22Rv1 (cell line): ENCODE measurements at regions not wholly inside any gene's neighbourhood (a gene's known extent, or its start where the extent isn't known, plus 50 kb on each side); places are given as distances from the start of the nearest gene placed in this dataset.

ENCODE experiments used
- H3K27ac ChIP-seq: fragments of 450-650 bp; 2 replicates; pipeline ENCODE4 v1.5.1; 2017
- CTCF ChIP-seq: fragments of 450-650 bp; IDR thresholded peaks from 2 replicates; pipeline ENCODE4 v1.5.1; 2017; ENCODE audit warnings: mild to moderate bottlenecking
- ZFX ChIP-seq: fragments of 450-650 bp; IDR thresholded peaks from 2 replicates; pipeline ENCODE4 v1.6.1; 2017; ENCODE audit warnings: antibody characterized with exemption, borderline replicate concordance

GRCh38 chr11:62026739-62027370 lies 59.4 kb upstream of the FTH1 start:
- no peak overlapping the region for H3K27ac ChIP-seq
- TF ChIP-seq ZFX (no peak), CTCF (no peak)

DNA sequence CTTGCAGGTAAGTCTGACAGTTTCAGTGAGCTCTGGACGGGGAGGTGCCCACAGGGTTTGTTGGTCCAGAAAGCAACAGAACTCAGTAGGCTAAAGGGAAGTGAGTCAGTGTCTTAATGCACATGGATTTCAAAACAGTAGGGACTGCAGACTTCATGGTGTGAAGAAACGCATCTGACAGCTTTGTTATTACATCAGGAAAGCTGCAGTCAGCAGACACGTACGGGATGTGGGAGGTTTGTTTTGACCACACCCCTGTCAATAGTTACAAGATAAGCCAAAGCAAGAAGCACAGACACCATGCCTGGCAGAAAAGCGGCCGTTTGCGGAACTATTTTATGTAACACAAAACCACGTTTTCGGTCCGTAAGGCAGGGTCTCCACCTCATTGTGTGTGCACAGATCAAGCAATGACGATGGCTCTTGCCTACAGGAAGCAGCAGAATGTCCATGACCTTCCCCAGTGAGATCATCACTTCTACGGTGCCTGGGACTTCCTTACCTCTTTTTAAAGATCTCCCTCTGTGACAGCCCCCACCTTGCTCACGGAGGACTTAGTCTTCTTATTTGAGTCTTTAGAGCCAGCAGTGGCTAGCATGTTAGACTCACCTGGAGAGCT lies 58.2 kb upstream of the FTH1 start:
- no peak for TF ChIP-seq ZFX
- H3K27ac ChIP-seq = 0 out of 2 replicates have a peak overlapping the region, but pooled peaks have one; percentile 9

DNA sequence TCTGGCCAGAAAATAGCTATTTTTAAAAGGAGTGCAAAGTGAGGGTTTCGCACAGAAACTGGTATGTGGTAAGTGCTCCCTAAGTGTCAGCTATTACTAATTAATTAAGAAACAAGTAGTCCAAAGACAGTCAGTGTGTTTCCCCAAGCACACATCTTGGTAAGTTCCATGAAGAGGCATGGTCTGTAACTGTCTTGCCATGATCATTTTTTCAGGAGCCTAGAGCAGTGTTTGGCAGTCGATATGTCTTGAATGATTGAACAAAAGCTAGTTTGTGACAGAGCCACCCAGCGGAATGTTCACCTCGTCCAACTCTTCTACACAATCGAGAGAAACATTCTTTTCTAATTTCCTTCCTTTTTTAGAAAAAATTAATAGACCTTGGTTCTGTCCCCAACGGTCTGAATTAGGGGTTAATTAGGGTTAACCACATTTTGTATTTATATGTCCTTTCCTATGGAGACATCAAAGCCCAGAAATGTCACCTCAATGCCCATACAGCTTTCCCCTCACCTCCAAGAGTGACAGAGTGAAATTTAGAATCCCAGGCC lies 57.6 kb upstream of the FTH1 start:
- TF ChIP-seq CTCF (no peak), ZFX (no peak)
- H3K27ac ChIP-seq = 0 out of 2 replicates have a peak overlapping the region, but pooled peaks have one; percentile 9

DNA sequence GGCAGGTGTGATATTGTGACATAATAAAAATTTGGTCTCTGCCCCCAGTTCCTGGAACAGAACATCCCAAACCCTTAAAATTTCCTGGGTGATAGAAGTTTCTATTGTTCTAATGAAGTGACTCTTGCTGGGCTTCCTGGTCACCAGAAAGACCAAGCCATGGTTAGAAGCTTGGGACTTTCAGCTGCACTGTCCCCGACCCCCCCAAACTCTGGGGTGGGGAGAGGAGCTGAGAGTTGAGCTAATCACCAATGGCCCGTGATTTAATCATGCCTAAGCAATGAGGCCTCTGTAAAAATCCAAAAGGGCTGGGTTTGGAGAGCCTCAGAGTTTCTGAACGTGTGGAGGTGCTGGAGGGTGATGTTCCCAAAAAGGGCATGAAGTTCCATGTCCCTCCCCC lies 54.8 kb upstream of the FTH1 start:
- no peak overlapping the region for H3K27ac ChIP-seq
- TF ChIP-seq CTCF (no peak), ZFX (no peak)

GRCh38 chr11:62020661-62021060 lies 53.2 kb upstream of the FTH1 start:
- no peak for TF ChIP-seq CTCF
- no peak for TF ChIP-seq ZFX
- no peak overlapping the region for H3K27ac ChIP-seq

DNA sequence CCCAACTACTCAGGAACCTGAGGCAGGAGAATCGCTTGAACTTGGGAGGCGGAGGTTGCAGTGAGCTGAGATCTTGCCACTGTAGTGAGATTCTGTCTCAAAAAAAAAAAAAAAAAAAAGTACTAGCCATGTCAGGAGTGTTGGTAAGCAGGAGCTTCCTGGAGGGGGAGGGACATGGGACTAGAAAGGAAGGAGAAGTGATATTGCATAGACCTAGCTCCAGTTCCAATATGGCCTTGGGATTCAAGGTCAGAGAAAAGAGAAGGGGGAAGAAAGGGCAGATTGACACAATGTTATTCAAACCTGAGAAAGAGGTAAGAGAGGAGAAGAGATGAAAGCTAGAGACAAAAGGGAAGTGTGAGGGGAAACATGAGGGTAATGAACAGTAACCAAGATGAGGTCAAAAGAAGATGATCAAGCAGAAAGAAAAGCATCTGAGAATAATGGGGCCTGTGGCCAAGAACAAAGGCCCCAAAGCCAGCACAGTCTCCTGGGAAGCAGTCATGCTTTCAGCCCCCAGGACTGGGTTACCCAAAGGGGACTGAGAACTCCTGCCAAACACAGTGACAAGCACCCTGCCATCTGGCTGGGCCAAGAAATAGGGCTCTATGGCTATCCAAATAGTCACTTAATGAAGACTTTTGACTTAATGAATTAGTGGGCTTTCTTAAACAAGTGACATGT lies 51.7 kb upstream of the FTH1 start:
- H3K27ac ChIP-seq = no peak overlapping the region

More for the DNA sequence above, 51.7 kb upstream of the FTH1 start:
- TF ChIP-seq ZFX (no peak), CTCF (no peak)
